ENCODE measurements at regions not wholly inside any gene's neighbourhood (a gene's known extent, or its start where the extent isn't known, plus 50 kb on each side); places are given as distances from the start of the nearest gene placed in this dataset.

GRCh38 chr17:6940186-6940649 lies 55.6 kb upstream of the ALOX12 start (continued):
- TF ChIP-seq CUX1 (CRISPR knock-in tag; IDR thresholded peaks at IDR 0.05) (no peak), CEBPB (tag; IDR thresholded peaks at IDR 0.05) (no peak), CHD2 (IDR thresholded peaks at IDR 0.05; ENCODE audit: low read depth, low read length) (no peak), MBD1 (CRISPR knock-in tag; IDR thresholded peaks at IDR 0.05) (no peak), ZNF79 (CRISPR knock-in tag; IDR thresholded peaks at IDR 0.05; ENCODE audit: low read depth) (no peak), POLR2G (IDR thresholded peaks at IDR 0.05; ENCODE audit: low read depth, low read length) (peak; percentile 66), MEF2A (IDR thresholded peaks at IDR 0.05; ENCODE audit: control insufficient read depth, low read depth, low read length) (no peak), ZC3H8 (IDR thresholded peaks at IDR 0.05) (no peak), SP2 (IDR thresholded peaks at IDR 0.05; ENCODE audit: extremely low read depth, low read depth, low read length, poor library complexity, severe bottlenecking) (no peak), RBFOX2 (IDR thresholded peaks at IDR 0.05; ENCODE audit: low read depth, low read length) (peak; percentile 67), ZNF324 (CRISPR knock-in tag; IDR thresholded peaks at IDR 0.05) (no peak), ZBTB12 (CRISPR knock-in tag; IDR thresholded peaks at IDR 0.05) (no peak), AFF4 (CRISPR knock-in tag; IDR thresholded peaks at IDR 0.05) (peak; percentile 67; the same call in 1 of the 2 replicates), ZFP30 (CRISPR knock-in tag; IDR thresholded peaks at IDR 0.05; ENCODE audit: borderline replicate concordance) (no peak), POLR2H (tag; IDR thresholded peaks at IDR 0.05; ENCODE audit: low read depth) (peak; percentile 96), OTX1 (CRISPR knock-in tag; IDR thresholded peaks at IDR 0.05) (no peak)

Data from K562 (cell line).